ENCODE measurements at regions not wholly inside any gene's neighbourhood (a gene's known extent, or its start where the extent isn't known, plus 50 kb on each side); places are given as distances from the start of the nearest gene placed in this dataset.
"Not testable (repeated sequence)": the region's sequence is repeated elsewhere in the genome, so short reads cannot be mapped to it uniquely, and the experiment has no call there.

DNA sequence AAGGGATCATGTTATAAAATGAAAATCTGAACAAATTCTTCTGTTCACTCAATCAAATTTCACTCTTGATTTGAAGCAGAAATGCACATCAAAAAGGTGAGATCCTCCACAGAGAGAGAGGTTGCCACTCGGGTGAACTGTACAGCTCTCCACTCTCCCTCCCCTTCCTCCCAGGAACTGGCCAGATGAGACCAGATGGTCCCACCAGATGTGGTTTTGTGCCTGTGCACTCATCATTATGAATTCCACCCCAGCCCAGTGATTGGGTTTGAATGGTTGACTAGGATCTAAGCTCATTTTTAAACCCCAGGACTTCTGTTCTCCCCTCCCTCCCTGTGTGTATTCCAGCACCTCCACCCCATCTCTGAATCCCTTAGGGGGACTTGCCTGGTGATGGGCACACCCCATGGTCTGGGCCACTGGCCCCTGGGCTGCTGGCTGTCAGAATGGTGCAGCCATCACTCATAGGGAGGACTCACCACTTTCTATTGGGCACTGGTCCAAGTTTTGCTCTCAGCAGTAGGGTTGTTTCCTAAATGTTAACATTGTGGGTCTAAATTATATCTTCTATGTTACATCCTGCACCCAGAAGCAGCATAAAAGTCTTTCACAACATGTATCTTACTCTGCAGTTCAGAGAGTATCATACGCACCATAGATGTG, 393.1 kb downstream of the TNS3 start:
- no peak for DNase-seq

- no peak for DNase-seq
These were observed 393.8 kb downstream of the TNS3 start for GRCh38 chr7:47188136-47188535.

GRCh38 chr7:47186316-47186715, 395.6 kb downstream of the TNS3 start:
- no peak for DNase-seq

GRCh38 chr7:47185839-47186238, 396.1 kb downstream of the TNS3 start:
- DNase-seq: no peak

DNA sequence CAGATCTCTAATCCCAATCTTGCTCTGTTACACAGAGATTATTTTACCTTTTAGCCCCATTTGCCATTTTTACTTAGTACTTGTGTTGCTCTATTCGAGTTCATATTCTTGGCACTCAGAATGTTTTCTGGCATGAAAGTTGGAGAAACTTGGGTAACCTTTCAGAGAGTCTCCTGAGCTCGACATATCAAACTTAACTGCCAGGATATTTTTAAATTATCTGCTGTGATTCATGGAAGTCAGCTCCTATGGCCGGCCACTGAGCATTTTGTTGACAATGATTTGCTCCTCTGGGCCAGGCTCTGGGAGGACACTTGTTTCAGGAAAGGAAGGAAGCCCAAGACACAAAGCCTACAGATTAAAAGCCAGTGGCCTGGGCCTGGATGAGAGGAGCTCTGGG, 396.7 kb downstream of the TNS3 start:
- DNase-seq: no peak

- no peak for DNase-seq
These were observed 397.9 kb downstream of the TNS3 start for GRCh38 chr7:47183862-47184590.

DNA sequence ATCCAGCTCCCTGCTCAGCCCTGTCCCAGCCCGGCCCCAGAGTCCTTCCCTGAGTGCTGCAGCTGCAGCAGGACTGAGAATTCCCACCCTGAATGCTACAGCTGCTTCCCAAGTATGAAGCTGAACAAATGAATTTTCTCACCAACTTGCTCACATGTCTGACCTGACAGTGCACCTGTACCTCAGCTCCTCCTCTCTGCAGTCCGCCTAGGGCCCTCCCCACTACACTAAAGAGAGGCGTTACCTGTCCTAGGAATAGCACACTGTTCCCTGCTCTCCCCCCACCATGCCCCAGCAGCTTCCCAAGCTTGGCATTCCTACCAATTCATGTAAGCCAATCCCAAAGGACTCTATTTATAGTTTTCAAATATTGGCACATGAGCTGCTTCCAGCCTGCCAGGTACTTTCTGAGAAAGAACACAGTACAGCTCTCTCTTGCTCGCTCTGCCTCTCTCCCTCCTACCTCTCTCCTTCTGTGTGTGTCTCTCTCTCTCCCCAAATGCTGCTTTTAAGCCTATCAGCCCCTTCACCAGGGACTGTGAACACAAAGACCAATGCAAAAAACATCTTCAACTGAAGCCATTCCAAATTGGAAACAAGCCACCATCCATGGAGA, 400.1 kb downstream of the TNS3 start:
- no peak for DNase-seq

DNA sequence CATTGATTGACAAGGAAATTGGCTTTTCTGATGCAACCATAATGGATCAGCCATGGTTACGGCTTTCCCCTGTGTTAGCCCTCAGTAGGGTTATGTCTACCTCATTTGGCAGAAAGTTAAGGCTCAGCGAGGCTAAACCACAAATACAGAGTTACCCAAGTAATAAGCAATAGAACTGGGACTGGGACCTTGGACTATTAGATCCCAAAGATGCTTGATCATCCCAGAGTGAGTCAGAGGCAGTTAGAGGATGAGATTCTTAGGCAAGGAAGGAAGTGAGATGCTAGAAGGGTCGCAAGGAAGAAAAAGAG, 401.4 kb downstream of the TNS3 start:
- DNase-seq: no peak

DNA sequence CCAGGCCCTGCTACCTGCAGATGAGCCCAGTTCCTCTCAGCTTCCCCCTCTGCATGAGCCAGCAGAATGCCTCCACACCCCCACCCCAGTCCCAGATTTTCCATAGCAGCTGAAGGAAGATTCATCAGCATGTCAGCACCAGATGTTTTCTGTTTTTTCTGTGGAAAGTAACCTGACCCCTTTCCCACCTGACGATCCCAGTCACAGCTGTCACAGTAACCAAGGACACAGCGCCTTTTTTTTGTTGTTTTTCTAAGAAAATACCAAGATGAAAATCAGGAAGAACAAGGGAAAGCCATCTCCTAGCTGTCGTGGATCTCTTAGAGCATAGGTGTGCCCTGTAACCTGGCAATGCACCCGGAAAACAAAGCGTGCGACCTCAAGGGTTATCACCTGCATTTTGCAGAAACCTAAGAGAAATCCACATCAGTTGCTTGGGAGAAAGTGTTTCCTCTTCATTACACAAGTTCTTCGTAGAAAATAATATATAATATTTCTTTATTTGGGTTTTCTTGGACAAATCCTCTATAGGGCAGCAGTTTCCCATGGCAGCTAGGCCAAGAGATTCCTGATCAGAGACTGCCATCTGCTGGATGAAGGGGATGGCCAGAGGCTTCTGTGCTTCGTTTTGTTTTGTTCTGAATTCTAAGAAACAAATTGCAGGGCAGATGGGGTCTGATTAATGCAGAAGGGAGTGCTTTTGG, 401.9 kb downstream of the TNS3 start:
- DNase-seq: no peak

DNA sequence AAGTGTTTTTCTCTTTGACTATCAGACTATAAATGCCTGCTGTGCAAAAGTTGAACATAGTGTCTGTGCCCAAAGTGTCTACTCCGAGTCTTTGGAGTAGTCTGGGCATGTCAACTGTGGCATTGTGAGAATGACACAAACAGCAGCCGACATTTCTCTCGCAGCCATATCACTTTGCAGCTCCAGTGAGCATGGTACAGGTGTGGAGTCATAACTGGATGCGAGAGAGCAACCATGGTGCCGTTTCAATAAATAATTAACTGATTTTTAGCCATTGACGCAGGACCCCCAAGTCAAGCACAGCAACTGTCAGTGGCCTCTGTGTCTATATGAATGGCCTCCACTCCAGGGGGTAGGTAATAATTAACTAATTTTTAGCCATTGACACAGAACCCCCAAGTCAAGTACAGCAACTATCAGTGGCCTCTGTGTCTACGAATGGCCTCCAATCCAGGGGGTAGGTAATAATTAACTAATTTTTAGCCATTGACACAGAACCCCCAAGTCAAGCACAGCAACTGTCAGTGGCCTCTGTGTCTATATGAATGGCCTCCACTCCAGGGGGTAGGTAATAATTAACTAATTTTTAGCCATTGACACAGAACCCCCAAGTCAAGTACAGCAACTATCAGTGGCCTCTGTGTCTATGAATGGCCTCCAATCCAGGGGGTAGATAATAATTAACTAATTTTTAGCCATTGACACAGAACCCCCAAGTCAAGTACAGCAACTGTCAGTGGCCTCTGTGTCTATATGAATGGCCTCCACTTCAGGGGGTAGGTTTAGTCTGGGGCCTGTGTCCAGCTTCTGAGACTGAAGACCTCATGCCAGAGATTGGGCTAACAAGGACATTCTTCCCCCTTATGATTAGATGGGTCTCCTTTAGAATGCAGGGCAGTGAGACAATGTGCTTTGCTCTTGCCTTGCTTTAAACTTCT, 409.0 kb downstream of the TNS3 start:
- DNase-seq: not testable (repeated sequence)

DNA sequence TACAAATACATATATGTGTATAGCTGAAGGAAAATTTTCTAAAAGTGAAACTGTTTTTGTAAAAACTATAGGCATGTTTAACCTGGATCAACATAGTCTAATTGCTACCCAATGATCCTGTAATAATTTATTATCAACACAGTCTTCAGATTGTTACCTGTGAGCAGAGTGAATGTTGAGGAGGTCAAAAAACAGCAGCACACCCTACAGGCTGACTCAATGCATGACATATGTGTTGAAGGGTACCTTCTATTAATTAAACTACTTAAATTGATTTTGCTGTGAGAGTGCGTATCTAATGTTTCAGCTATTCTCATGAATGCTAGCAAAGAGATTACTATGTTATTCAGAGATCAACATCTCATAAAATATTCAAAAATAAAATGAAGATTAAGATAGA, 411.4 kb downstream of the TNS3 start:
- no peak for DNase-seq

- DNase-seq: no peak
These were observed 427.1 kb downstream of the TNS3 start for GRCh38 chr7:47154791-47155190.

DNA sequence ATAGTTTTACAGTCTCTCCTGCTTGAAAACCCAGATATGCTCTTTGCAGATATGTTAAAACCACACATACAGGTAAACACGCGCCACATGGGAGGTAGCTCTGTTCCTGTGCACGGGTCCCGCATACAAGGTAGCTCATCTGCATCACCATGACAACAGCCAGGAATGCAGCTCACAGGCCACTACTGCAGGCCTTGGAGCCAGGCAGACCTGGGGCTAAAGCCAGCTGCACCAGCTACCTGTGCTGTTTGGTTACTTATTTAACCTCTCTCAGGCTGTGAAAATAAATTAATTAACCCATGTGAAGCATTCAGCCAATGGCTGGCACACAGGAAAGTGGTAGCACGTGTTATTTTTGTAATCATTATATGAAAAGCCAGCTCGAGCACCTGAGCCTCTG, 428.3 kb downstream of the TNS3 start:
- no peak for DNase-seq

DNA sequence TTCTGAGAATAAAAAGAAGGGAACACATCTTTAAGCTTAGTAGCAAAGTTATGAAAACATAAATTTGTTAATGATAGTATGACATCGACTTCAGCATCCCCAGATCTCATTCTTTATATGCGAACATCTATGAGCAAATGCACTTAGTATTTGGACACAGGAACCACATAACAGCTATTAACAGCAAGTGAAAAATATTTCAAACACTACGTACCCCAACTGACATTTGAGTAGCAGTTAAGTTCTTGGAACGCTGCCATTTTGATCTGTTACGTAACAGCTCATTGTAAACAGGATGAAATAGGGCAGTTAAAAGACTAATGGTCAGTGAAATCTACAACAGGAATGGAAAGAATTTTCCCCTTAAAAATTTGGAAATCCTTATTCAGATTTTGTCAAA, 428.9 kb downstream of the TNS3 start:
- DNase-seq: no peak

- no peak for DNase-seq
These were observed 429.6 kb downstream of the TNS3 start for GRCh38 chr7:47152307-47152706.

- no peak for DNase-seq
These were observed 431.2 kb downstream of the TNS3 start for GRCh38 chr7:47150497-47151260.

- no peak for DNase-seq
These were observed 431.9 kb downstream of the TNS3 start for GRCh38 chr7:47149971-47150370.

GRCh38 chr7:47149208-47149839, 432.6 kb downstream of the TNS3 start:
- DNase-seq: no peak

DNA sequence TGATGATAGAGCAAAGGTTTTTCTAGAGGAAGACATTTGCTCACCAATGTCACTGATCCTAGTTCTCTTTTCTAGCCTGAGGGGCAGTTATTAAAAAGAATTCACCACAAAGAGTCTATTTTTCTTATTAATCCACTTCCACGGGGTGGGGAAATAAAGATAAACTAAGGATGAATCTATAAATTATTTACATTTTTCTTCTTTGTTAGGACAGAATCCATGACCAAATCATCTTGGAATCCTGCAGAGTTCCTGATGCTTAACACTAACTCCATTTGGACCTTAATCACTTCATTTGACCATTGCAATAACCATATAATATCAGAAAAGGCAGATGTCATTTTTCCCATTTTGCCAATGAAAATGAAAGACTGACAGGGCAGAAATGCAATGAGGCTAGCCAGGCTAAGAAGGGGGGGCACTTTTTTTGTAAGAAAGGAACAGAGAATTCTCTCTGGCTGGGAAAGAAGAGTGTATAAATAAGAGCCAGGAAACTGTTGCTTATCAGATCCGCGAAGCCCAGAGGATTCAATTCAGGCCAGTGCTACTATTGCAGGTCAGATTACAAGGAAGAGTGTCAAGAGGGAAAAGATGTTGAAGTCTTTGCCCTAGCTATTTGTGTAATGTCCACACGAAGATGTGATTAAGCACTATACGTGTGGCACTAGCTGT, 433.2 kb downstream of the TNS3 start:
- DNase-seq: no peak

- no peak for DNase-seq
These were observed 434.7 kb downstream of the TNS3 start for GRCh38 chr7:47147213-47147631.

DNA sequence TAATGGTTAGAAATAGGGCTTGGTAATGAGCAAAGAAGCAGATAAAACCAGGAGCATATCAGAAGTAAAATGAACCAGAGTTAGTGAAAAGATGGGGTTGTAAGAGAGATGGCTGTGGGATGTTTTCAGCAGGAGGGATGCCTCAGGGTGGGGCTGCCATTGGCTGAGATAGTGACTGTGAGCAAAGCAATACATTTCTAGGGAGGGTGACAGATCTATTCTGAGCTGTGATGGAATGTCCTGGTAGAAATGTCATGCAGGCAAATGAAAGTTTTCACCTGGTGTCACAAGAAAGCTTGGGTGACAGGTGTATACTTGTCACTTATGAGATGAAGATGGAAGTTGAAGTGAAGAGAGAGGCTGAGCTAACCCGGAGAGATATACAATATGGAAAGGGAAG, 435.9 kb downstream of the TNS3 start:
- no peak for DNase-seq

All from KG1 (cell line).